MM.1S (cell line): ENCODE measurements at regions not wholly inside any gene's neighbourhood (a gene's known extent, or its start where the extent isn't known, plus 50 kb on each side); places are given as distances from the start of the nearest gene placed in this dataset.

Experiments
- EZH2 ChIP-seq: fragments of 300-600 bp; sonication (generic); optimal IDR thresholded peaks from 2 replicates; pipeline ENCODE3; 2017; ENCODE audit warnings: low read depth, mild to moderate bottlenecking, antibody characterized with exemption, low read length, mixed read lengths
- TF ChIP-seq, protein P1 (sequence below): fragments of 300-600 bp; sonication (generic); IDR thresholded peaks from 2 replicates; pipeline ENCODE4 v1.5.1; 2016; ENCODE audit warnings: antibody characterized with exemption, low read length, mixed read lengths

DNA sequence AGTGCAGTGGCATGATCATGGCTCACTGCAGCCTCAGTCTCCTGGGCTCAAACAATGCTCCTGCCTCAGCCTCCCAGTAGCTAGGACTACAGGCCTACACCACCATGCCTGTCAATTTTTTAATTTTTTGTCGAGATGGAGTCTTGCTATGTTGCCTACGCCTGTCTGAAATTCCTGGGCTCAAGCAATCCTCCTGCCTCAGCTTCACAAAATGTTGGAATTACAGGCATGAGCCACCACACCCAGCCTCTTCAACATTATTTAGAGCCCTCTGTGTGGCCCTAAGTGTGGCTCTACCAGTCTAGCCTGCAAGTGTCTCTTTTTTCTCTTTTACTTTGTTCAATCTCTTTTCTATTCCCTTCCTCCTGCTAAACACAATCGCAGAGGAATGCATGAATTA is 154.4 kb upstream of the EPB41L4A start:
- TF ChIP-seq, protein P1, sequence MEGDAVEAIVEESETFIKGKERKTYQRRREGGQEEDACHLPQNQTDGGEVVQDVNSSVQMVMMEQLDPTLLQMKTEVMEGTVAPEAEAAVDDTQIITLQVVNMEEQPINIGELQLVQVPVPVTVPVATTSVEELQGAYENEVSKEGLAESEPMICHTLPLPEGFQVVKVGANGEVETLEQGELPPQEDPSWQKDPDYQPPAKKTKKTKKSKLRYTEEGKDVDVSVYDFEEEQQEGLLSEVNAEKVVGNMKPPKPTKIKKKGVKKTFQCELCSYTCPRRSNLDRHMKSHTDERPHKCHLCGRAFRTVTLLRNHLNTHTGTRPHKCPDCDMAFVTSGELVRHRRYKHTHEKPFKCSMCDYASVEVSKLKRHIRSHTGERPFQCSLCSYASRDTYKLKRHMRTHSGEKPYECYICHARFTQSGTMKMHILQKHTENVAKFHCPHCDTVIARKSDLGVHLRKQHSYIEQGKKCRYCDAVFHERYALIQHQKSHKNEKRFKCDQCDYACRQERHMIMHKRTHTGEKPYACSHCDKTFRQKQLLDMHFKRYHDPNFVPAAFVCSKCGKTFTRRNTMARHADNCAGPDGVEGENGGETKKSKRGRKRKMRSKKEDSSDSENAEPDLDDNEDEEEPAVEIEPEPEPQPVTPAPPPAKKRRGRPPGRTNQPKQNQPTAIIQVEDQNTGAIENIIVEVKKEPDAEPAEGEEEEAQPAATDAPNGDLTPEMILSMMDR = no peak
- TF ChIP-seq EZH2 = no peak
